ENCODE measurements at regions not wholly inside any gene's neighbourhood (a gene's known extent, or its start where the extent isn't known, plus 50 kb on each side); places are given as distances from the start of the nearest gene placed in this dataset.

GRCh38 chr21:39016740-39017315 is 166.4 kb downstream of the PSMG1 start:
- 87% methylated on average over 4 of the region's 4 CpGs for WGBS, 2 donors
- H3K27ac ChIP-seq, result no peak overlapping the region
- H3K4me3 ChIP-seq, result no peak overlapping the region
- TF ChIP-seq POLR2A (IDR thresholded peaks at IDR 0.05) (no peak), CTCF (IDR thresholded peaks at IDR 0.05) (no peak)
- peaks cover 8% of the 10 kb centered on the region for H3K4me1 ChIP-seq
- no peak for DNase-seq
- intact Hi-C loops (cut with DNase I; ENCODE audit: low total_unique reads), result no loop called here
- no peaks in the 10 kb centered on the region for H3K27me3 ChIP-seq
- no peaks in the 10 kb centered on the region for H3K9me3 ChIP-seq
- no peaks in the 10 kb centered on the region for H3K36me3 ChIP-seq (ENCODE audit: low read depth, missing control alignments)

GRCh38 chr21:39014747-39015146 is 168.5 kb downstream of the PSMG1 start:
- Histone ChIP-seq H3K4me3 (no peak overlapping the region), H3K36me3 (ENCODE audit: low read depth, missing control alignments) (no peaks in the 10 kb centered on the region), H3K4me1 (no peaks in the 10 kb centered on the region), H3K9me3 (no peaks in the 10 kb centered on the region), H3K27ac (no peak overlapping the region), H3K27me3 (no peaks in the 10 kb centered on the region)
- no peak for DNase-seq
- 90 to 92% methylated on average over 9 of the region's 9 CpGs for WGBS, 2 donors
- TF ChIP-seq CTCF (IDR thresholded peaks at IDR 0.05) (no peak), POLR2A (IDR thresholded peaks at IDR 0.05) (no peak)
- intact Hi-C loops (cut with DNase I; ENCODE audit: low total_unique reads), result no loop called here

GRCh38 chr21:39012326-39013230 is 170.7 kb downstream of the PSMG1 start:
- TF ChIP-seq POLR2A (IDR thresholded peaks at IDR 0.05) (no peak), CTCF (IDR thresholded peaks at IDR 0.05) (no peak)
- H3K27ac ChIP-seq, result no peak overlapping the region
- intact Hi-C loops (cut with DNase I; ENCODE audit: low total_unique reads), result no loop called here
- 84 to 87% methylated on average over 14 to 15 of the region's 15 CpGs for WGBS, 2 donors
- H3K9me3 ChIP-seq, result no peaks in the 10 kb centered on the region
- no peak for DNase-seq
- H3K4me1 ChIP-seq, result no peaks in the 10 kb centered on the region
- H3K4me3 ChIP-seq, result no peak overlapping the region
- H3K27me3 ChIP-seq, result no peaks in the 10 kb centered on the region
- H3K36me3 ChIP-seq (ENCODE audit: low read depth, missing control alignments), result no peaks in the 10 kb centered on the region

GRCh38 chr21:39011911-39012310 is 171.3 kb downstream of the PSMG1 start:
- no peak overlapping the region for H3K27ac ChIP-seq
- WGBS, 2 donors, result 94 to 95% methylated on average over 3 of the region's 3 CpGs
- H3K4me1 ChIP-seq, result no peaks in the 10 kb centered on the region
- no peaks in the 10 kb centered on the region for H3K9me3 ChIP-seq
- no peak for DNase-seq
- H3K4me3 ChIP-seq, result no peak overlapping the region
- H3K27me3 ChIP-seq, result no peaks in the 10 kb centered on the region
- intact Hi-C loops (cut with DNase I; ENCODE audit: low total_unique reads), result no loop called here
- no peaks in the 10 kb centered on the region for H3K36me3 ChIP-seq (ENCODE audit: low read depth, missing control alignments)
- TF ChIP-seq POLR2A (IDR thresholded peaks at IDR 0.05) (no peak), CTCF (IDR thresholded peaks at IDR 0.05) (no peak)
